Stomach (tissue), 8 donors: ENCODE measurements at regions not wholly inside any gene's neighbourhood (a gene's known extent, or its start where the extent isn't known, plus 50 kb on each side); places are given as distances from the start of the nearest gene placed in this dataset.

Experiments used
- DNase-seq, 2 donors: peaks; one replicate each; pipeline versions ENCODE4 v3.0.0 to v3.0.0-alpha.2; 2013 to 2019
- H3K27ac ChIP-seq, 5 donors: fragments of 200-600 bp in 4 of 5; sonication (generic) in 4 of 5; one replicate each; pipeline ENCODE4 v1.5.1; 2013 to 2019; ENCODE audit warnings: mild to moderate bottlenecking in 1 of 5, moderate library complexity in 1 of 5
- H3K27me3 ChIP-seq, 3 donors: fragments of 200-600 bp; sonication (generic); one replicate each; pipeline ENCODE4 v1.5.1; 2017 to 2019; ENCODE audit warnings: mixed run types in 1 of 3
- H3K36me3 ChIP-seq, 4 donors: fragments of 200-600 bp; sonication (generic); 1 replicate in 3 of 4; 2 replicates in 1 of 4; pipeline ENCODE4 v1.5.1; 2016 to 2019
- H3K4me1 ChIP-seq, 4 donors: fragments of 200-600 bp; sonication (generic); one replicate each; pipeline ENCODE4 v1.5.1; 2016 to 2019
- H3K4me3 ChIP-seq, 4 donors: fragments of 200-600 bp; sonication (generic) in 3 of 4; one replicate each; pipeline ENCODE4 v1.5.1; 2016 to 2019; ENCODE audit warnings: mild to moderate bottlenecking in 1 of 4
- H3K9me3 ChIP-seq, 4 donors: fragments of 200-600 bp; sonication (generic); one replicate each; pipeline ENCODE4 v1.5.1; 2016 to 2019
- EP300 ChIP-seq: sonication (generic); formaldehyde crosslinking; IDR thresholded peaks from one replicate; pipeline ENCODE4 v1.6.1; 2017; ENCODE audit warnings: antibody characterized with exemption
- POLR2A ChIP-seq, 4 donors: fragments of 450-650 bp; IDR thresholded peaks; one replicate each; pipeline ENCODE4 v1.6.1; 2016; ENCODE audit warnings: antibody characterized with exemption in 4 of 4, control low read depth in 2 of 4, mild to moderate bottlenecking in 1 of 4, moderate library complexity in 1 of 4
- POLR2AphosphoS5 ChIP-seq, 3 donors: sonication (generic); formaldehyde crosslinking; IDR thresholded peaks; one replicate each; pipeline ENCODE4 v1.6.1; 2016; ENCODE audit warnings: antibody characterized with exemption in 3 of 3
- WGBS, 5 donors: extraction: QIAGEN DNeasy Blood & Tissue Kit in 3 of 5; methylation state at CpG; one replicate each; pipeline versions ENCODE4 v1.1.5 to v1.1.7; 2013 to 2018; 5-methylcytosine and 5-hydroxymethylcytosine counted together
- intact Hi-C: fragments of 100-400 bp; cut with DNase I; formaldehyde crosslinking; loops from one replicate; pipeline ENCODE4 v1.15.1; 2023; ENCODE audit warnings: low total_unique reads
- TF ChIP-seq, protein P1 (sequence below), 7 experiments: fragments of 450-650 bp in 4 of 7; fragments of 200-600 bp in 3 of 7; sonication (generic) in 3 of 7; IDR thresholded peaks; one replicate each; pipeline ENCODE4 v1.5.1; 2016 to 2019; ENCODE audit warnings: antibody characterized with exemption in 7 of 7, control low read depth in 2 of 7, mild to moderate bottlenecking in 1 of 7
- donor health status: healthy with polysubstance abuse.
- donor health status: Bipolar disorder and iron deficiency.
- donor health status: healthy.

DNA sequence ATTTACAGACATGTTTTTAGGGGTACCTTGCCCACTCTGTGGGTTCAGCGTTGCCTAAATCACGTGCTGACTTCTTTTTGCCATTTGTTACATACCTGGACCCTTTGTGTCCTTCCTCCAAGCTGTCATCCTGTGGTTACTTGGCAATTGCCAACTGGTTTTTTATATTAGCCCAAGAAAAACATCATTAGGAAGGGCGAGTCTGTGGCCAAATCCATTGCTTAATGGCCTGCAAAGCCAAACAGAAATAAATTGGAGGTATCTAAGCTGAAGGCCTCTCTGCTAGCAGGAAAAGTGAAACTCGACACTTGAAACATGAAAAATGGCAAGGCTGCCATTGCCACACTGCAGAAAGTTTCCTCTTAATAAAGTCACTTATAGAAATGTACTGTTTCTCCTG lies 190.4 kb downstream of the NUAK1 start:
- no peak for TF ChIP-seq POLR2AphosphoS5 (IDR thresholded peaks at IDR 0.05)
- no peak for TF ChIP-seq EP300
- TF ChIP-seq POLR2A (IDR thresholded peaks at IDR 0.05) = no peak
- TF ChIP-seq, protein P1, sequence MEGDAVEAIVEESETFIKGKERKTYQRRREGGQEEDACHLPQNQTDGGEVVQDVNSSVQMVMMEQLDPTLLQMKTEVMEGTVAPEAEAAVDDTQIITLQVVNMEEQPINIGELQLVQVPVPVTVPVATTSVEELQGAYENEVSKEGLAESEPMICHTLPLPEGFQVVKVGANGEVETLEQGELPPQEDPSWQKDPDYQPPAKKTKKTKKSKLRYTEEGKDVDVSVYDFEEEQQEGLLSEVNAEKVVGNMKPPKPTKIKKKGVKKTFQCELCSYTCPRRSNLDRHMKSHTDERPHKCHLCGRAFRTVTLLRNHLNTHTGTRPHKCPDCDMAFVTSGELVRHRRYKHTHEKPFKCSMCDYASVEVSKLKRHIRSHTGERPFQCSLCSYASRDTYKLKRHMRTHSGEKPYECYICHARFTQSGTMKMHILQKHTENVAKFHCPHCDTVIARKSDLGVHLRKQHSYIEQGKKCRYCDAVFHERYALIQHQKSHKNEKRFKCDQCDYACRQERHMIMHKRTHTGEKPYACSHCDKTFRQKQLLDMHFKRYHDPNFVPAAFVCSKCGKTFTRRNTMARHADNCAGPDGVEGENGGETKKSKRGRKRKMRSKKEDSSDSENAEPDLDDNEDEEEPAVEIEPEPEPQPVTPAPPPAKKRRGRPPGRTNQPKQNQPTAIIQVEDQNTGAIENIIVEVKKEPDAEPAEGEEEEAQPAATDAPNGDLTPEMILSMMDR (IDR thresholded peaks at IDR 0.05) = no peak
- no peaks in the 10 kb centered on the region for H3K4me1 ChIP-seq
- H3K4me3 ChIP-seq = no peak overlapping the region
- no peak overlapping the region for H3K27ac ChIP-seq
- WGBS, 5 donors = 60 to 74% (median 71%) methylated on average over 4 of the region's 4 CpGs
- DNase-seq = no peak
- H3K9me3 ChIP-seq = peaks cover 0 to 3% (median 0%) of the 10 kb centered on the region in 4 donors
- H3K27me3 ChIP-seq = no peaks in the 10 kb centered on the region
- no peaks in the 10 kb centered on the region for H3K36me3 ChIP-seq
- intact Hi-C loops = no loop called here

DNA sequence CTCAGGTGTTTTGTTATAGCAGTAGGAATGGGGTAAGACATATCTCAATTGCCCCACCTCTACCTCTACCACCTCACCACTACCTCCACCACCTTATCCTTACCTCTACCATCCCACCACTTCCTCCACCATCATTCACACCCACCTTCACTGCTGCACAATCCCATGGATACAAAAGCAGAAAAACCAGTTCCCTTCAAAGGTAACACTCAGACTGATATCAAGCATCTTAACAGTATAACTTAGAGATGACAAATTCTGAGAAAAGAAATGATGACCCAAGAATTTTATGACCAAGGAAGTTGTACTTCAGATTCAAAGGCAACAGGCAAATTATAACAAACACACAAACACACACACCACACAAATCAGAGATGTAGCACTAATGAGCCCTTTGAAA lies 189.4 kb downstream of the NUAK1 start:
- Histone ChIP-seq H3K9me3 (no peaks in the 10 kb centered on the region), H3K4me1 (no peaks in the 10 kb centered on the region), H3K36me3 (no peaks in the 10 kb centered on the region), H3K4me3 (no peak overlapping the region), H3K27ac (no peak overlapping the region), H3K27me3 (no peaks in the 10 kb centered on the region)
- intact Hi-C loops = no loop called here
- TF ChIP-seq POLR2A (IDR thresholded peaks at IDR 0.05) (no peak), EP300 (no peak), POLR2AphosphoS5 (IDR thresholded peaks at IDR 0.05) (no peak)
- TF ChIP-seq, protein P1 (IDR thresholded peaks at IDR 0.05) = no peak
- no peak for DNase-seq

DNA sequence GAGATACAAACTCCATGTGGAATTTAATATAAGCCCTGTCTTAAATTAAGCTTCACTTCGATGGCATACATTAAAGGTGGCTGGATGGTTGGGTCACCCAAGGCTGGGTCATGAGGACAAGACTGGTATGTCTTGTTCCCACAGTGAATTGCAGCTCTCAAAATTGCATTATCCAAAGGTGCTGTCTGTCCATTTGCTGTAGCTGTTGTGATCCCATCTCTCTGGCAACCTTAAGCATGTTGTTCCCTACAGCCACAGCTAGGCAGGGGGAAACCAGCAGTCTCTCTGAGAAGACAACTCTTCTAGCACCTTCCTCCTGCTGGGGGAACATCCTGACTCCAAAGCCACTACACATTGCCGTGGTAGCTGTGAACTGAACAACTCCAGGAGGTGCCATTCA lies 187.0 kb downstream of the NUAK1 start:
- Histone ChIP-seq H3K9me3 (no peaks in the 10 kb centered on the region), H3K27ac (no peak overlapping the region), H3K4me3 (no peak overlapping the region), H3K27me3 (no peaks in the 10 kb centered on the region), H3K36me3 (no peaks in the 10 kb centered on the region), H3K4me1 (no peaks in the 10 kb centered on the region)
- intact Hi-C loops = no loop called here
- no peak for DNase-seq
- TF ChIP-seq POLR2AphosphoS5 (IDR thresholded peaks at IDR 0.05) = no peak
- TF ChIP-seq EP300 = no peak
- TF ChIP-seq, protein P1 (IDR thresholded peaks at IDR 0.05) = no peak
- no peak for TF ChIP-seq POLR2A (IDR thresholded peaks at IDR 0.05)
- WGBS, 5 donors = 51 to 85% (median 76%) methylated on average over 2 of the region's 2 CpGs

DNA sequence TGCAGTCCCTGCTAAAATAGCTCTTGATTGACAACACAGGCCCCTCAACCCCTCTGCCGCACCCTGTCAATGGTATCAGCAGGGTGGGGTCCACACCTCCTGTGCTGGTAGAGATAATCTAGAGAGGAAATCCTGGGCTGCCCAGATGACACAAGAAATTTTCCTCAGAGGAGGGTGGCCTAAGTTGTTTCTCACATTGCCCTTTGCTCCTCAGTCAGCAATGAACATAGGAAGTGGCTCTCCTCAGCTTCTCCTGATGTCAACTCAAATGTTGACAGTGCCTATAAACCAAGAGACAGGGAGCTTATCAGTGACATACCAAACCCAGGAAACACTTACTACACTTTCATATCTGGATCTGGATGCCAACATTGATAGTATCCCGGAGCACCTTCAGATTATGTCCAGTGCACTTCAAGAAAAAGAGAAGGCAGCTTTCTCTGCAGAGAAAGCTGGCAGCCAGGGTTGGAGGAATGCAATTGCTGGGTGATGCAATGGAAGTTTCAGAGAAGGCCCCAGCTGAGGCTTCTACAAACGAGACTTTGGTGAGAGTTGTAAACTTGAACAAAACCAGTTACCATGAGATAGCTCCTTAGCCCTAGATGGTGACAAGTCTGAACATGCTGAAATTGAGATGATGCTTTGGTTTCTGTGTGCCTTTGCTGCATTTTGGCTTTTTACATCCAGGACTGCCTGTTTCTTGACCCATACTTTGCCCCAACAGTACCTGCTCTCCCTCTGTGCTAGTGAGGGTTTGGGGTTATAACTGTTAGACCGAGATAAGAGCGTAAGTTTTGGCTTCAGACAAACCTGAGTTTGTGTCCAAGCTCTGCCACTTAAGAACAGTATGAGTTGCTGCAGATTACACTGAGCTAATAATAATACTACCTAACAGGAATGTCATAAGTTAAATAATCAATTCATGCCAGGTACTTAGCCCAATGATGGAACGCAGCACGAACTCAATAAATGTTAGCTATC lies 183.5 kb downstream of the NUAK1 start:
- Histone ChIP-seq H3K4me1 (peaks cover 0 to 2% (median 0%) of the 10 kb centered on the region in 4 donors), H3K27ac (no peak overlapping the region), H3K9me3 (no peaks in the 10 kb centered on the region), H3K27me3 (no peaks in the 10 kb centered on the region), H3K36me3 (no peaks in the 10 kb centered on the region), H3K4me3 (no peak overlapping the region)
- TF ChIP-seq POLR2AphosphoS5 (IDR thresholded peaks at IDR 0.05) = no peak
- no peak for TF ChIP-seq POLR2A (IDR thresholded peaks at IDR 0.05)
- TF ChIP-seq, protein P1 (IDR thresholded peaks at IDR 0.05) = no peak
- TF ChIP-seq EP300 = no peak
- WGBS, 5 donors = 53 to 75% (median 70%) methylated on average over 7 of the region's 7 CpGs
- intact Hi-C loops = no loop called here
- no peak for DNase-seq
